Body of pancreas (tissue), 4 donors: ENCODE measurements at regions not wholly inside any gene's neighbourhood (a gene's known extent, or its start where the extent isn't known, plus 50 kb on each side); places are given as distances from the start of the nearest gene placed in this dataset.

Experiments used
- ATAC-seq: fragments of 150-250 bp; one replicate; pipeline ENCODE4 v1.9.1; 2016
- DNase-seq, 4 donors: peaks; one replicate each; pipeline ENCODE4 v3.0.0-alpha.2; 2019
- H3K27ac ChIP-seq, 4 donors: fragments of 200-600 bp; sonication (generic); 1 replicate in 3 of 4; 2 replicates in 1 of 4; pipeline versions ENCODE4 v1.5.1 to v1.6.1; 2016 to 2019; ENCODE audit warnings: mild to moderate bottlenecking in 1 of 4, mixed read lengths in 1 of 4, moderate library complexity in 1 of 4
- H3K27me3 ChIP-seq, 2 donors: fragments of 200-600 bp; sonication (generic); one replicate each; pipeline ENCODE4 v1.6.0; 2016; ENCODE audit warnings: mild to moderate bottlenecking in 1 of 2
- H3K36me3 ChIP-seq, 2 donors: fragments of 200-600 bp; sonication (generic); replicated peaks in 1 of 2; 2 replicates each; pipeline ENCODE4 v1.5.1; 2016; ENCODE audit warnings: low read depth in 2 of 2; ENCODE audit not compliant: insufficient read depth in 1 of 2
- H3K4me1 ChIP-seq: fragments of 200-600 bp; sonication (generic); one replicate; pipeline ENCODE4 v1.6.0; 2016
- H3K4me3 ChIP-seq, 2 donors: fragments of 200-600 bp; sonication (generic); 1 replicate in 1 of 2; 2 replicates in 1 of 2; pipeline ENCODE4 v1.5.1; 2016 to 2019
- H3K9me3 ChIP-seq, 3 donors: fragments of 200-600 bp; sonication (generic); 1 replicate in 2 of 3; 2 replicates in 1 of 3; pipeline ENCODE4 v1.5.1; 2016
- CTCF ChIP-seq, 7 experiments: fragments of 450-650 bp in 4 of 7; fragments of 200-600 bp in 3 of 7; sonication (generic) in 3 of 7; IDR thresholded peaks; one replicate each; pipeline ENCODE4 v1.5.1; 2016 to 2019; ENCODE audit warnings: antibody characterized with exemption in 7 of 7
- POLR2A ChIP-seq, 3 donors: fragments of 450-650 bp; IDR thresholded peaks; one replicate each; pipeline ENCODE4 v1.6.1; 2016; ENCODE audit warnings: antibody characterized with exemption in 3 of 3, mild to moderate bottlenecking in 2 of 3
- WGBS, 2 donors: methylation state at CpG; one replicate each; pipeline ENCODE4 v1.1.5; 2017; 5-methylcytosine and 5-hydroxymethylcytosine counted together
- intact Hi-C: fragments of 100-400 bp; cut with DNase I; formaldehyde crosslinking; loops from one replicate; pipeline ENCODE4 v1.15.1; 2023

GRCh38 chr2:47266939-47267710 is 90.8 kb upstream of the CALM2 start:
- H3K4me1 ChIP-seq = peaks cover 9% of the 10 kb centered on the region
- intact Hi-C loops = no loop called here
- no peak for TF ChIP-seq CTCF (IDR thresholded peaks at IDR 0.05)
- TF ChIP-seq POLR2A (IDR thresholded peaks at IDR 0.05) = no peak
- no peaks in the 10 kb centered on the region for H3K27me3 ChIP-seq
- ATAC-seq (no peak), DNase-seq (no peak)
- no peak overlapping the region for H3K4me3 ChIP-seq
- H3K9me3 ChIP-seq = no peaks in the 10 kb centered on the region
- H3K27ac ChIP-seq = no peak overlapping the region
- H3K36me3 ChIP-seq = no peaks in the 10 kb centered on the region
- WGBS, 2 donors = 82 to 89% methylated on average over 7 to 8 of the region's 8 CpGs

DNA sequence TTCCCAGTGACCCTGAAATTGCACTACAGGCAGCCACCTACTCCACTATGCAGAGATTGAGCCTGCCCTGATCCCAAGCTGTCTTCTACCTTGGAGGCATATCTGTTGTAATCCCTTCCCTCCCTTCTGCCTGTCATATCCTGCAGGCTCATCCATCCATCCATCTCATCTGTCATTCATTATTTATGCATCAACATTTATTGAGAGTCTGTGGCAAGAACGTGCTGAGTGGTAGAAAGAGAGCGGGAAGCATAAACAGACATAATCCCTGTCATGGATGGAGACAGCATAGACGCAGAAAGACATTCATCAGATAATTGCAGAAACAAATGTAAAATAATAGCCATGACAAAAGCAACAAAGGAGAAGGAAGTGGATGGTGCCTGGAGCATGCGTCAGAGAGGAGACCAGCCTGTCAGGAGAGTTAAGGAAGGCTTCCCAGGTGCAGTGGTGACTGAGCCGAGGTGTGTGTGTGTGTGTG is 89.5 kb upstream of the CALM2 start:
- ATAC-seq = no peak
- TF ChIP-seq POLR2A (IDR thresholded peaks at IDR 0.05) (no peak), CTCF (IDR thresholded peaks at IDR 0.05) (no peak)
- Histone ChIP-seq H3K4me1 (peaks cover 5% of the 10 kb centered on the region), H3K27ac (no peak overlapping the region), H3K4me3 (no peak overlapping the region), H3K36me3 (no peaks in the 10 kb centered on the region), H3K9me3 (no peaks in the 10 kb centered on the region), H3K27me3 (no peaks in the 10 kb centered on the region)
- 68 to 71% methylated on average over 5 of the region's 5 CpGs for WGBS, 2 donors
- intact Hi-C loops = no loop called here
- no peak for DNase-seq

GRCh38 chr2:47265158-47265557 is 88.8 kb upstream of the CALM2 start:
- H3K4me3 ChIP-seq = no peak overlapping the region
- peaks cover 5% of the 10 kb centered on the region for H3K4me1 ChIP-seq
- no peaks in the 10 kb centered on the region for H3K9me3 ChIP-seq
- 18 to 34% methylated on average over 8 of the region's 8 CpGs for WGBS, 2 donors
- TF ChIP-seq CTCF (IDR thresholded peaks at IDR 0.05) = no peak
- no peak for TF ChIP-seq POLR2A (IDR thresholded peaks at IDR 0.05)
- intact Hi-C loops = no loop called here
- no peak for DNase-seq
- H3K36me3 ChIP-seq = no peaks in the 10 kb centered on the region
- no peak for ATAC-seq
- H3K27me3 ChIP-seq = no peaks in the 10 kb centered on the region
- no peak overlapping the region for H3K27ac ChIP-seq

GRCh38 chr2:47264686-47265085 is 88.4 kb upstream of the CALM2 start:
- 92 to 94% methylated on average over 8 of the region's 8 CpGs for WGBS, 2 donors
- ATAC-seq = no peak

More at GRCh38 chr2:47264686-47265085, 88.4 kb upstream of the CALM2 start:
- H3K27me3 ChIP-seq = no peaks in the 10 kb centered on the region
- no peak for DNase-seq
- no peak overlapping the region for H3K4me3 ChIP-seq
- H3K36me3 ChIP-seq = no peaks in the 10 kb centered on the region
- no peaks in the 10 kb centered on the region for H3K9me3 ChIP-seq
- TF ChIP-seq POLR2A (IDR thresholded peaks at IDR 0.05) = no peak
- no peak for TF ChIP-seq CTCF (IDR thresholded peaks at IDR 0.05)
- peaks cover 5% of the 10 kb centered on the region for H3K4me1 ChIP-seq
- intact Hi-C loops = no loop called here
- no peak overlapping the region for H3K27ac ChIP-seq
